ENCODE measurements at regions not wholly inside any gene's neighbourhood (a gene's known extent, or its start where the extent isn't known, plus 50 kb on each side); places are given as distances from the start of the nearest gene placed in this dataset.
A peak's percentile ranks its signal among the peaks of the same experiment; 100 is the strongest.
"Not testable (repeated sequence)": the region's sequence is repeated elsewhere in the genome, so short reads cannot be mapped to it uniquely, and the experiment has no call there.

GRCh38 chr5:105874316-105874715 is 1796.4 kb downstream of the EFNA5 start:
- Histone ChIP-seq H3K27me3 (no peaks in the 10 kb centered on the region), H3K4me1 (peaks cover 0 to 3% (median 0%) of the 10 kb centered on the region in 4 donors), H3K9me3 (no peaks in the 10 kb centered on the region), H3K36me3 (no peaks in the 10 kb centered on the region), H3K27ac (no peak overlapping the region), H3K4me3 (no peak overlapping the region)
- DNase-seq: no peak
- TF ChIP-seq POLR2A (IDR thresholded peaks at IDR 0.05): no peak
- no peak for TF ChIP-seq POLR2AphosphoS5 (IDR thresholded peaks at IDR 0.05)
- no peak for TF ChIP-seq CTCF (IDR thresholded peaks at IDR 0.05)
- no peak for TF ChIP-seq EP300 (IDR thresholded peaks at IDR 0.05)
- intact Hi-C loops (cut with DNase I; ENCODE audit: low total_unique reads): no loop called here
- 77 to 87% (median 85%) methylated on average over 2 of the region's 2 CpGs for WGBS, 5 donors

- Histone ChIP-seq H3K27ac (no peak overlapping the region), H3K4me3 (peak overlapping the region in 3 of 4 donors; percentile 1 to 33 (median 24)), H3K36me3 (no peaks in the 10 kb centered on the region), H3K9me3 (peaks cover 0 to 9% (median 0%) of the 10 kb centered on the region in 4 donors), H3K27me3 (no peaks in the 10 kb centered on the region), H3K4me1 (peaks cover 0 to 3% (median 0%) of the 10 kb centered on the region in 4 donors)
- 33 to 66% (median 54%) methylated on average over 15 of the region's 15 CpGs for WGBS, 5 donors
- no peak for TF ChIP-seq CTCF (IDR thresholded peaks at IDR 0.05)
- no peak for TF ChIP-seq EP300 (IDR thresholded peaks at IDR 0.05)
- no peak for TF ChIP-seq POLR2AphosphoS5 (IDR thresholded peaks at IDR 0.05)
- no peak for TF ChIP-seq POLR2A (IDR thresholded peaks at IDR 0.05)
- DNase-seq: peak in 1 of 2 donors; percentile 9
- intact Hi-C loops (cut with DNase I; ENCODE audit: low total_unique reads): no loop called here
These were observed 1798.0 kb downstream of the EFNA5 start for GRCh38 chr5:105872569-105873270.

GRCh38 chr5:105868038-105868780 is 1802.5 kb downstream of the EFNA5 start:
- Histone ChIP-seq H3K27ac (no peak overlapping the region), H3K4me1 (peaks cover 0 to 3% (median 0%) of the 10 kb centered on the region in 4 donors), H3K27me3 (no peaks in the 10 kb centered on the region), H3K4me3 (no peak overlapping the region), H3K9me3 (peaks cover 0 to 22% (median under 1%) of the 10 kb centered on the region in 4 donors), H3K36me3 (no peaks in the 10 kb centered on the region)
- no peak for DNase-seq
- TF ChIP-seq EP300 (IDR thresholded peaks at IDR 0.05): no peak
- no peak for TF ChIP-seq POLR2AphosphoS5 (IDR thresholded peaks at IDR 0.05)
- no peak for TF ChIP-seq POLR2A (IDR thresholded peaks at IDR 0.05)
- no peak for TF ChIP-seq CTCF (IDR thresholded peaks at IDR 0.05)
- intact Hi-C loops (cut with DNase I; ENCODE audit: low total_unique reads): no loop called here
- WGBS, 5 donors: 0 to 100% (median 97%) methylated on average over 1 of the region's 1 CpG

GRCh38 chr5:105865834-105866233 is 1804.9 kb downstream of the EFNA5 start:
- Histone ChIP-seq H3K9me3 (peaks cover 0 to 25% (median 2%) of the 10 kb centered on the region in 4 donors), H3K27me3 (no peaks in the 10 kb centered on the region), H3K27ac (no peak overlapping the region), H3K36me3 (no peaks in the 10 kb centered on the region), H3K4me1 (no peaks in the 10 kb centered on the region), H3K4me3 (no peak overlapping the region)
- intact Hi-C loops (cut with DNase I; ENCODE audit: low total_unique reads): no loop called here
- 77 to 98% (median 95%) methylated on average over 1 of the region's 1 CpG for WGBS, 5 donors
- TF ChIP-seq POLR2A (IDR thresholded peaks at IDR 0.05): no peak
- TF ChIP-seq EP300 (IDR thresholded peaks at IDR 0.05): no peak
- TF ChIP-seq POLR2AphosphoS5 (IDR thresholded peaks at IDR 0.05): no peak
- no peak for TF ChIP-seq CTCF (IDR thresholded peaks at IDR 0.05)
- DNase-seq: no peak

GRCh38 chr5:105859350-105859749 is 1811.4 kb downstream of the EFNA5 start:
- H3K4me1 ChIP-seq; H3K4me3 ChIP-seq; intact Hi-C loops (cut with DNase I; ENCODE audit: low total_unique reads); DNase-seq; H3K36me3 ChIP-seq; H3K27me3 ChIP-seq; H3K27ac ChIP-seq: not testable (repeated sequence)
- H3K9me3 ChIP-seq: peaks cover 0 to 13% (median 2%) of the 10 kb centered on the region in 4 donors
- 88 to 97% (median 97%) methylated on average over 20 to 33 of the region's 33 CpGs for WGBS, 5 donors

Data from stomach (tissue), 8 donors.